GM11168 (cell line): ENCODE measurements at regions not wholly inside any gene's neighbourhood (a gene's known extent, or its start where the extent isn't known, plus 50 kb on each side); places are given as distances from the start of the nearest gene placed in this dataset.

Experiments used
- in situ Hi-C: fragments of 300-500 bp; cut with MboI; formaldehyde crosslinking; loops from one replicate; pipeline ENCODE4 v1.12.0; 2022; ENCODE audit warnings: low sequenced_read_pairs; ENCODE audit not compliant: unreplicated experiment

DNA sequence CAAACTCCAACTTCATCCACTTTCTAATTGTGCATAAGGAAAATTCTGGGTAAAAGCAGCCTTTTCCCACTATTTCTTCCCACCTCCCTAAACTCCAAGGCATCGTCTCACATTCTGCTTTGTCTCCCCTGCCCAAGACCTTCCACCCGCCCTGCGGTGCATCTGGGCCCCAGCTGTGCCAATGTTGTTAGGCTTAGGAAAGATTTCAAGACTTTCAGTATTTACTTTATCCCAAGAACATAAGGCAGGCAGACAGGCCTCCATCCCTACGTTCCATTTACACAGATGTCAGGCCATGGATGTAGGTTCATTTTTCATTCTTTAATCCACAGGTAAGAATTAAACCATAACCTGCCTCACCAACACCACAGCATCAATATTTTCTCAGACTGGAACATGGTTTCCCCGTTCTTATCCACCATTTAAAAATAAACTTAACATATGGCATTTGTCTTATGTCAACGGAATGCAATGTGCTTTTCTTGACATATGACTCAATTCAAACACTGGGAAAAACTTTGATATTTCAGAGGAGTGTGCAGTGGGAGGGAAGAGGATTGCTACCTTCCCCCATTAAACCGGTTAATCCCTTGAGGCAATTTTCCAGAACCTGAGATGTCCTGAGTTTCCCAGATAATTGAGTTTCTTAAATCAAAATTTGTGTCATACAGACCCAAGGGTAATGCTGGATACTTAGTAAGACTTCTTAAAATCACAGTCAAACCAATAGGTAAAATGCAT is 238.0 kb upstream of the LRIG1 start:
- in situ Hi-C loops: no loop called here

- in situ Hi-C loops: no loop called here
Observed at GRCh38 chr3:66740260-66740659, 239.4 kb upstream of the LRIG1 start.

- in situ Hi-C loops: no loop called here
Observed at GRCh38 chr3:66744521-66744920, 243.7 kb upstream of the LRIG1 start.

DNA sequence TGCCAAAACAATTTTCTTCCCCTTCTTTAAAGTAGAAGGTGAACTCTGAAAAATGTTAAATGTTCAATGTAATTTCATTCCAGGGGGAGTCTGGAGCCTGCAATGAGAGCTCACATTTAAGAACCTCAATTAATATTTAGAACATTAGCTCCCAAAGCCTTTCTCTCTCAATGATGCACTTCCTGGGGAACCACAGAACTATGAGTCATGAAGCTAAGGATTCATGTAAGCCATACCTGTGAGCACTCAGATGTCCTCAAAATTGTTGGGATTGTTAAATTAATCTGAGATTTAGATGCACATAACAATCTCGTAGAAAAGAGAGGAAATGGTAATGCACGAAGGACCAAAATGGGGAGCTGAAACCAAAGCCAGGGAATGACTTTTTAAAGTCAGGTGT is 244.2 kb upstream of the LRIG1 start:
- in situ Hi-C loops: no loop called here

DNA sequence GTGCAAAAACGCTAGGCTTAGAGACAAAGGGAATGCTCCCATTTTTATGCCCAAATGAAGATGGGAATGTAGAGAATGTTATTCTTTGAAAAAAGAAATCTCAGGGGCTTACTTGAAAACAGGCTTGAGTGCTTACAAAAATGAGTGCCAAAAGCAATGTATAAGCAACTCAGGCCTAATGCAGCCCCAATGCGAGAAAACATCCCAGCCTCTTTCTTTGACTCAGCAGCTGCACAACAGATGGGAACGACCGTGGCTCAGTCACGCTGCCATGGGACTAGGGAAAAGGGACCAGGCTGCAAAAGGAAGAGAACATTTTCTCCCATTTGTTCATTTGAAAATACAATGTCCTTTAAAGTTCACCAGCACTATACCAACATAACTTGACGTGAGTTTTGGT is 246.4 kb upstream of the LRIG1 start:
- in situ Hi-C loops: no loop called here

- in situ Hi-C loops: no loop called here
Observed at GRCh38 chr3:66747696-66748095, 246.9 kb upstream of the LRIG1 start.

DNA sequence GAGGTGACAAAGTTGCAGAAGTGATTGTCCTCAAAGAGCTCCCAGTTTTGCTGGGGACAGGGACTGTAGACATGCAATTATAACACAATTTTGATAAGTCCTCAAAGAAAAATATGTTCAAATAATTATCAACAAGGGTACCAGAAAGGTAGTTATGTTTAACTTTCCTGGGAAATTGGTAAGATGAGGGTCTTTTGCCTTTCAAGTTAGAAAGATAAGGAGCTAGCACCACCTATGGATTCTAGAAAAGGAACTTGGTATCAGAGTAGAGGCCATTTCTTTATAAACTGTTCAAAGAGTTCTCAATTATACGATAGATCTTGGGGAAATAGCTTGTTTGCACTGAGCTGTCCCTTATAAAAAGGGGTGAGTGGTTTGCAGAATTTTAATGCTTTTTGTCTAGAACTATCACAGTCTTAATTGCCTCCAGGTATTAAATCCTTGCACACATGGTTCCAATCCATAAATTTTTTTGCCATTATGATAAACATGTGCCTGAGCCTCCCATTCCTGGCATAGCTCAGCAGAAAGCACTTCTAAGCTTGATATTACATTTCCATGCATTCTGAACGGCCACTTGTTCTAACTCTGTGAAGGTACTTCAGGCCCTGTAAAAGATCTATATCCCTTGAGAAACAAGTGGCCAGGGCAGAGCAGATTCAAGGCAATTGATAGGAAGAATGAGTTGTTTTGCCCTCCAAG is 247.5 kb upstream of the LRIG1 start:
- in situ Hi-C loops: no loop called here

- in situ Hi-C loops: no loop called here
Observed at GRCh38 chr3:66751842-66752241, 246.3 kb upstream of the KBTBD8 start.

DNA sequence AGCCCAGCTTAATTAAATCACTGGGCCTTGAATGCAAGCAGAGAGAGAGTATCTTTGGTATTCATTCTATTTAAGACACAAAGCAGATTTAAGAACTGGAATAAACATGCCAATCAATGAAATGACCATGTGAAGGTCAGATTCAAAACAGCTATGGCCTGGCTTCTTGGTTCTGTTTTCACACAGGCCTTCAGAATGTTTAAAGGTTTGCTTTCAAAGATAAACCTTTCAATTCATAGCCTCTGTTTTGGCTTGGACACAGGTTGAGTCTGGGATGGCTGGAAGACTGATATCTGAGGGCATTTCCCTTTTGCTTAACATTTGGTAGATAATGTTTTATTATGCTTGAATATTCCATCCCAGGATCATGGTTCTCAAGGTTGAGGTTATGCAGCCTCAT is 244.4 kb upstream of the KBTBD8 start:
- in situ Hi-C loops: no loop called here

- in situ Hi-C loops: no loop called here
Observed at GRCh38 chr3:66754613-66755012, 243.5 kb upstream of the KBTBD8 start.

- in situ Hi-C loops: no loop called here
Observed at GRCh38 chr3:66755924-66756323, 242.2 kb upstream of the KBTBD8 start.

- in situ Hi-C loops: no loop called here
Observed at GRCh38 chr3:66756468-66757036, 241.6 kb upstream of the KBTBD8 start.

GRCh38 chr3:66761093-66761780 is 236.9 kb upstream of the KBTBD8 start:
- in situ Hi-C loops: no loop called here

GRCh38 chr3:66762916-66763693 is 235.0 kb upstream of the KBTBD8 start:
- in situ Hi-C loops: no loop called here

- in situ Hi-C loops: no loop called here
Observed at GRCh38 chr3:66778107-66778506, 220.0 kb upstream of the KBTBD8 start.

- in situ Hi-C loops: no loop called here
Observed at GRCh38 chr3:66778777-66779176, 219.3 kb upstream of the KBTBD8 start.

DNA sequence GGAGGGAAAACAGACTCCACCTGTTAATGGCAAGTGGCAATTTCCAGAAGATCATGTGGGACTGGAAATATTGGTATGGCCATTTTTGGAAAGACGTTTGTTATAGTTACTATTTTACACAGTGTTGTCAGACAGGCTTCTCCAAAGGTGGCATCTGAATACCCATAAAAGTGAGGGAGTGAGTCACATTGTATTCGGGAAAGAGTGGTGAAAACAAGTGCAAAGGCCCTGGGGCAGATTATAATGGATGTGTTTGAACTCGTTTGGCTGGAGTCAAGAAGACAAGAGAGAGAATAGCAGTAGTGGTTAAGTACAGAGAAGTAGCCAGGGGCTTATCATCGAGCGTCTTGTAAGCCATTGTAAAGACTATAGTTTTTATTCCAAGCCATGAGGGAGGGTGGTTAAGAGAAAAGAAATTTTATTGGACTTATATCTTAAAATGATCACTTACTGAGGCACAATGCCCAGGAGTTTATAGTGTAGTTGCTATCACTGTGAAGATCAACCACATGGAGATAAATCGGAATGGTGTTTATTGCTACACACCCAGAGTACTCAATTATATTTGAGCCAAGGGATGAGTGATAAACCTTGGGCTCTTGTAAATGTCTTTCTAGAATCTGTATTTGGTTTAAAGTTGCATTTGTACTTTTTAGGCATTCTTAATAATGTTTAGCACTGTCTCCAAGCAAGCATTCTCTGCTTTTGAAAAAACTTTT is 212.8 kb upstream of the KBTBD8 start:
- in situ Hi-C loops: no loop called here

DNA sequence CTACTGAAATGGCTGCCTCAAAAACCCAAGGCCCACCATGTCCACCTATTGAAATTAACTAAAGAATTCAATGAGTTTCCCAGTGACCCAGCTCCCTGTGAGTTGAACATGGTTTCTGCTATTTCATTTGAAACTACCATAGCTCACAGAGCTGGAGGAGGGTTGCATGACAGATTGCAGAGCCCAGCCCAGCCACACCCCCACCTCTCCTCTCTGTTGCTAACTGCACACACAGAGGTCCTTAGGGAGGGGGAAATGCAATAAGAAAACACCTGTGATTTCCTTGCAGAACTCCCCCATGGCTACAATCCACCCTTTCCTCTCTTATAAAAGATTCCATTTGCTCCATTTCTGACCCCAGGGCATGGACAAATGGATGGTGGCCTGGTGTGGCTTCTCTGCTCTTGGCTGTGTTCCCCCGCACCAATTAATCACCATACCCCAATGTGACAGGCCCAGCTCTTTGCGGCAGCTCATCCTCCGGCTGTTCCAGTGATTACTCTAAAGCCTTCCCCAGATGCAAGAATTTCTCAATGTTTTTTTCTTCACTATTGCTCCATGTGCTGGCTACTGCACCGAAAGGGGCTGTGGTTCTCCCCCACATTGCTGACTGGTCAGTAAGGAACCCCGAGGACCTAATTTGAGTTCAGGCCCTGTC is 208.4 kb upstream of the KBTBD8 start:
- in situ Hi-C loops: no loop called here

DNA sequence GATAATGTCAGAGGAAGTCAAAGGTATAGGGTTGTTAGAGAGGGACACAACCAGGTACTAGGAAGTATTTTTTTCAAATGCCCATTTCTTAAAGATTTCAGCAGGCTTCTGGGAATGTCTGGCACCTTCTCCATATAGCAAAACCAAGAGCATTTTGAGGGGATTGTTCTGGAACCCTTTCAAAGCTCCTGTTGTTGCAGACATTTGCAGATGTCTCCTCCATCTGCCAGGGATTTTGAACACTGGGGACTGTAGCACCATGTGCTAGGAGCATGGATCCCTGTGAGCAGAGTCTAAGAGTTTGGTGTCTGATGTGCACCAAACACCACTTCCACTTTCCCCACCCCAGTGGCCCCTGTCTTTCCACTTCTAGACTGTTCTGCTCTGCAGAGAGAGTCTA is 206.0 kb upstream of the KBTBD8 start:
- in situ Hi-C loops: no loop called here
